RWPE2 (cell line): ENCODE measurements at regions not wholly inside any gene's neighbourhood (a gene's known extent, or its start where the extent isn't known, plus 50 kb on each side); places are given as distances from the start of the nearest gene placed in this dataset.

Experiments
- ATAC-seq: fragments of 200-7000 bp; cut with Tn5 transposase; 3 replicates; pipeline ENCODE4 v1.9.1; 2021; ENCODE audit warnings: low read depth
- DNase-seq: peaks from one replicate; pipeline ENCODE4 v3.0.0-alpha.2; 2020; ENCODE audit warnings: low spot score
- H3K27ac ChIP-seq: fragments of 450-650 bp; 2 replicates; pipeline ENCODE4 v1.5.1; 2017; ENCODE audit warnings: mild to moderate bottlenecking; ENCODE audit not compliant: poor library complexity, severe bottlenecking
- H3K27me3 ChIP-seq: fragments of 250-450 bp; sonication (Bioruptor Pico); 2 replicates; pipeline ENCODE4 v1.5.1; 2021; ENCODE audit warnings: mild to moderate bottlenecking, moderate library complexity; ENCODE audit not compliant: insufficient read depth, poor library complexity, severe bottlenecking
- H3K36me3 ChIP-seq: fragments of 250-450 bp; sonication (Bioruptor Pico); 2 replicates; pipeline ENCODE4 v1.5.1; 2020; ENCODE audit warnings: low read depth, mild to moderate bottlenecking, moderate library complexity
- H3K4me1 ChIP-seq: fragments of 250-450 bp; sonication (Bioruptor Pico); 2 replicates; pipeline ENCODE4 v1.5.1; 2021; ENCODE audit warnings: mild to moderate bottlenecking, moderate library complexity; ENCODE audit not compliant: insufficient read depth, poor library complexity, severe bottlenecking
- H3K4me3 ChIP-seq: fragments of 250-450 bp; sonication (Bioruptor Pico); 2 replicates; pipeline ENCODE4 v1.5.1; 2021; ENCODE audit warnings: mild to moderate bottlenecking, moderate library complexity; ENCODE audit not compliant: severe bottlenecking
- H3K9me3 ChIP-seq: fragments of 250-450 bp; sonication (Bioruptor Pico); 2 replicates; pipeline ENCODE4 v1.5.1; 2021; ENCODE audit warnings: mild to moderate bottlenecking, moderate library complexity; ENCODE audit not compliant: severe bottlenecking
- TF ChIP-seq, protein P1 (sequence below): fragments of 450-650 bp; IDR thresholded peaks from one replicate; pipeline ENCODE4 v1.5.1; 2017; ENCODE audit warnings: mild to moderate bottlenecking, moderate library complexity; ENCODE audit not compliant: poor library complexity, severe bottlenecking

DNA sequence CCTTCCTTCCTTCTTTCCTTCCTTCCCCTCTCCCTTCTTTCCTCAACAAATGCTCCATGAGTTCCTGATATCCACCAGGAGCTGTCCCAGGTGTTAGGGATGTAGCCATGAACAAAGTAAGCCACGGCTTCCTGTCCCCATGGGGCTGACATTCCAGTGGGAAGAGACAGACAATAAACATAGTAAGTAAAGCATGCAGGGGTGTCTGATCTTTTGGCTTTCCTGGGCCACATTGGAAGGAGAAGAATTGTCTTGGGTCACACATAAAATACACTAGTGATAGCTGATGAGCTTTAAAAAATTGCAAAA, 81.5 kb upstream of the ZBTB40 start:
- TF ChIP-seq, protein P1, sequence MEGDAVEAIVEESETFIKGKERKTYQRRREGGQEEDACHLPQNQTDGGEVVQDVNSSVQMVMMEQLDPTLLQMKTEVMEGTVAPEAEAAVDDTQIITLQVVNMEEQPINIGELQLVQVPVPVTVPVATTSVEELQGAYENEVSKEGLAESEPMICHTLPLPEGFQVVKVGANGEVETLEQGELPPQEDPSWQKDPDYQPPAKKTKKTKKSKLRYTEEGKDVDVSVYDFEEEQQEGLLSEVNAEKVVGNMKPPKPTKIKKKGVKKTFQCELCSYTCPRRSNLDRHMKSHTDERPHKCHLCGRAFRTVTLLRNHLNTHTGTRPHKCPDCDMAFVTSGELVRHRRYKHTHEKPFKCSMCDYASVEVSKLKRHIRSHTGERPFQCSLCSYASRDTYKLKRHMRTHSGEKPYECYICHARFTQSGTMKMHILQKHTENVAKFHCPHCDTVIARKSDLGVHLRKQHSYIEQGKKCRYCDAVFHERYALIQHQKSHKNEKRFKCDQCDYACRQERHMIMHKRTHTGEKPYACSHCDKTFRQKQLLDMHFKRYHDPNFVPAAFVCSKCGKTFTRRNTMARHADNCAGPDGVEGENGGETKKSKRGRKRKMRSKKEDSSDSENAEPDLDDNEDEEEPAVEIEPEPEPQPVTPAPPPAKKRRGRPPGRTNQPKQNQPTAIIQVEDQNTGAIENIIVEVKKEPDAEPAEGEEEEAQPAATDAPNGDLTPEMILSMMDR = no peak
- Histone ChIP-seq H3K36me3 (no peaks in the 10 kb centered on the region), H3K4me1 (no peaks in the 10 kb centered on the region), H3K27me3 (peaks cover 7% of the 10 kb centered on the region), H3K27ac (no peak overlapping the region), H3K9me3 (no peaks in the 10 kb centered on the region), H3K4me3 (no peak overlapping the region)
- ATAC-seq = no peak
- DNase-seq = no peak

DNA sequence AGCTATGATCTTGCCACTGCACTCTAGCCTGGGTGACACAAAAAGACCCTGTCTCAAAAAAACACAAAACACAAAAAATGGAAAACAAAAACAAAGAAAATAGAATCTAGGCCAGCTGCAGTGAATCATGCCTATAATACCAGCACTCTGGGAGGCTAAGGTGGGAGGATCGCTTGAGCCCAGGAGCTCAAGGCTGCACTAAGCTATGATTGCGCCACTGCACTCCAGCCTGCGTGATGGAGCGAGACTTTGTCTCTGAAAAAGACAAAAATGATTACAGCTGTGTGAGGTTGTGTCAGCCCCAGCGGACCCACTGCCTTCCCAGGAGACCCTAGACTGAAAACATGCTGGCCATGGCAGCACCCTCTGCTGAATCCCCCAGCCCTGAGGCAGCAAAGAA, 80.2 kb upstream of the ZBTB40 start:
- H3K27ac ChIP-seq = no peak overlapping the region
- peaks cover 7% of the 10 kb centered on the region for H3K27me3 ChIP-seq
- no peak for ATAC-seq
- H3K36me3 ChIP-seq = no peaks in the 10 kb centered on the region
- TF ChIP-seq, protein P1 = no peak
- no peak for DNase-seq
- no peaks in the 10 kb centered on the region for H3K4me1 ChIP-seq
- no peak overlapping the region for H3K4me3 ChIP-seq
- H3K9me3 ChIP-seq = no peaks in the 10 kb centered on the region

DNA sequence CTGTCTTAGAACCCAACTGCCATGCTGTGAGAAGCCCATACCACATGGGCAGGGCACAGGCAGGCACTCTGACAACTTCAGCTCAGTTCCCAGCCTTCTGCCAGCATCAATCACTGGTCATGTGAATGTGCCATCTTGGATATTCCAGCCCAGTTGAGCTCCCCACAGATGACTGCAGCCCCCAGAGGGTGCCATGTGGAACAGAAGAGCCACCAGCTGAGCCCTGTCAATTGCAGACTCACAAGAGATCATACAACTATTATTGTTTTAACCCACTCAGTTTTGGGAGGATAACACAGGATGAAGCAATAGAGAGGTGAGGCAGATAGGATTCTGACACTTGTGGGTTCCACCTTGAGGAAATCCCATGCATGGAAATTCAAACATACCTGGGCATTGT, 78.4 kb upstream of the ZBTB40 start:
- Histone ChIP-seq H3K4me3 (no peak overlapping the region), H3K27me3 (no peaks in the 10 kb centered on the region), H3K36me3 (no peaks in the 10 kb centered on the region), H3K4me1 (no peaks in the 10 kb centered on the region), H3K9me3 (no peaks in the 10 kb centered on the region), H3K27ac (no peak overlapping the region)
- TF ChIP-seq, protein P1 = no peak
- ATAC-seq (no peak), DNase-seq (no peak)

DNA sequence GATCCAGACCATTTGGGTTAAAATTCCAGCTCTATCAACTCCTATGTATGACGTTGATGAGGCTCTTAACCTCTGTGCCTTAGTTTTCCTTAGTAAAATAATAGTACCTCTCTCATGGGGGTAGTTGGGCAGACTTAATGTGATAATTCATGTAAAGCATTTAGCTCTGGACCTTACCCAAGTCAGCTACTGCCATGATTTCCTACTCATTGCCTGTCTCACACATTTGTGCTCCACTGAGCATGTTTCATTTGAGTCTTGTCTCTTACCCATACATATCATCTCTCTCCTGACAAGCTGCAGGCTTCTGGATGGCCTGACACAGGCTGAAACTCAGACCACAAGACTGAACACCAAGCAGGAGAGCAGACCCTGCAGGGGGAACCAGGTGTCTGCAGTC, 77.7 kb upstream of the ZBTB40 start:
- DNase-seq (no peak), ATAC-seq (no peak)
- H3K27me3 ChIP-seq = no peaks in the 10 kb centered on the region
- H3K9me3 ChIP-seq = no peaks in the 10 kb centered on the region
- no peak overlapping the region for H3K4me3 ChIP-seq
- no peaks in the 10 kb centered on the region for H3K36me3 ChIP-seq
- TF ChIP-seq, protein P1 = no peak
- no peaks in the 10 kb centered on the region for H3K4me1 ChIP-seq
- H3K27ac ChIP-seq = no peak overlapping the region

DNA sequence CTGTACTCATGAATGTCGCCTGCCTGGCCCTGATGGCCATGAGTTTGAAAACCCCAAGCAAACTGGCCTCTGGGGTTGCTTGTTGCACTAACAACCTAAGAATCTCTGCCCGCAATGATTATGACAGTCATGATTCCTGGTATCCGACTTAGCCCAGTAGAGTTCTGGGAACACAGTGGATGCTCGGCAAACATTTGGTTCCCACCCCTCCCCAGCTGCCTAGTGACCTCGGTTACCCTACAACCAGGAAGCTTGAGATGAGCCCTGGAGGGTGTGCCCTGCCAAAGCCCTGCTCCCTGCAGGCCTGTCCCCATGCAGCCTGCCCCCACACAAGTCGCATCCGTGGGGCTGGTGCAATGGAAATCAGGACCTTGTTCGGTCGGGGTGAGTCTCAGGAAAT, 76.0 kb upstream of the ZBTB40 start:
- Histone ChIP-seq H3K4me1 (peaks cover 5% of the 10 kb centered on the region), H3K9me3 (no peaks in the 10 kb centered on the region), H3K36me3 (no peaks in the 10 kb centered on the region), H3K27me3 (no peaks in the 10 kb centered on the region), H3K27ac (no peak overlapping the region), H3K4me3 (no peak overlapping the region)
- ATAC-seq (no peak), DNase-seq (no peak)
- TF ChIP-seq, protein P1 = no peak
